ENCODE measurements at regions not wholly inside any gene's neighbourhood (a gene's known extent, or its start where the extent isn't known, plus 50 kb on each side); places are given as distances from the start of the nearest gene placed in this dataset.

DNA sequence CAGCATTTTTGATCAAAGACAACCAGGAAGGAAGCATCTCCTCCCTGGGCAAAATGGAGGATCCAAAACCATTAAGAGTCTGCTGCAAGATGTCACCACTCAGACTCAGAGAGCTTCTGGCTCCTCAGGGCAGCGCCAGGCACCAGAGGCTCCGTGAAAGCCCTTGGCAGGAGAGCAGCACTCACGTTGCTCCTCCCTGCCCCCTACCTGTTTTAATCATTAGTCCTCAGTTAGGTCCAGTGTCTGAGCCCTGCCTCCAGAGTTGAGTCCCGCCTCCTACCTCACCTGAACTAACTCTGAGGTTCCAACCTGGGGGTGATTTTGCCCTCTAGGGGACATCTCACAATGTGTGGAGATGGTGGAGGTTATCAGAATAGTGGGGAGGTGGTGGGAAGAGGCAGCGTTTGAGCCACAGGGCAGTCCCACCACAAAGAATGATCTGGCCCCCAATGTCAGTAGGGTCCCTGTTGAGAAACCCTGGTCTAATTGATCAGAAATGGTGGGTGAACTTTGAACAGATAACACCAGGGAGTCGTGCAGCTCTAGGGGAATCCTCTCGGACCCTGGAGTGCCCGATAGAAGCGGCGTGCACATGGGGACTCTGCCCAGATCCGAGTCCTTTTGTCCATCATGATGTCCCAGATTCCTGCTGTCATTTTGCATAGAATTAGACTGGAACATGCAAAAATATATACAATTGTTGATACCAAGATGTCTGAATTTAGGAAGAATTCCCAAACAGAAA lies 156.7 kb upstream of the DIO3 start:
- Histone ChIP-seq H4K20me1 (ENCODE audit: insufficient read depth, low read length) (no peaks in the 10 kb centered on the region), H3K36me3 (replicated peaks; ENCODE audit: insufficient read depth, low read length) (no peaks in the 10 kb centered on the region), H3K4me2 (ENCODE audit: low read depth, low read length) (no peak overlapping the region), H3K4me3 (ENCODE audit: low read length) (no peak overlapping the region), H3K27ac (ENCODE audit: low read length) (no peak overlapping the region), H3K4me1 (ENCODE audit: low read length) (no peaks in the 10 kb centered on the region), H3K9me2 (replicated peaks; ENCODE audit: insufficient read depth, low read length) (no peaks in the 10 kb centered on the region), H3K9ac (ENCODE audit: low read length) (no peak overlapping the region), H3K9me3 (replicated peaks; ENCODE audit: insufficient read depth, low read length) (no peaks in the 10 kb centered on the region), H3K79me2 (ENCODE audit: low read length) (no peaks in the 10 kb centered on the region), H3K27me3 (replicated peaks; ENCODE audit: insufficient read depth, low read length) (peaks cover 32% of the 10 kb centered on the region), H2AFZ (ENCODE audit: low read length) (no peak overlapping the region), H3F3A (ENCODE audit: insufficient read depth, low read length) (no peaks in the 10 kb centered on the region)
- no peak for TF ChIP-seq EZH2phosphoT487 (IDR thresholded peaks at IDR 0.05; ENCODE audit: low read length)
- DNase-seq, result no peak

DNA sequence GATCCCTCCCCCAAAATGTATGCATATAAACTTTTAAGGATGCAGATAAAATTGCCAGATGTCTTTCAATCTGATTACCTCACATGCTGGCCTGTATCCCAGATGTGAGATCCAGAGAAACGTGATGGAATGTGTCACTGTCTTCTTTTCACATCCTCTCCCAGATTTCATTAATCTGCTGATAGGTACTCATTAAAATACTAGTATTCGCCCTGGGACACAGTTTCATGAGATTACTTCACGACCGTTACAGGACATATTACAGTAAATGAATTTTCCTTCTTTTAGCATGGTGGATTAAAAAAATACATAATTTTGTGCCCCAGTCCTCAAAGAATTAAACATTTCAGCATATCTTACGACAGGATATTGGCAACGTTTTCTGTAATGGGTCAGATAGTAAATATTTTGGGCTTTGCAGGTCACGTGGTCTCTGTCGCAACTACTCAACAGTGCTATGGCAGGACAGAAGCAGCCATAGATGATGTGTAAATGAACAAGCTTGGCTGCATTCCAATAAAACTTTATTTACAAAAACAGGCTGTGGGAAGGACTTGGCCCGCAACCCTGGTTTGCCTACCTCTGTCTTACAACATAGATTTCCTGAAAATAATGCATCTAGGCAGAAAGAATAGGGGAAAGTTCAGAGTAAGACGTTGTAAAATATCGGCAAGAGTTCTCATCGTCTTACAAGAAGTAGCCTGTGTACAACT lies 156.0 kb upstream of the DIO3 start:
- no peaks in the 10 kb centered on the region for H3K36me3 ChIP-seq (replicated peaks; ENCODE audit: insufficient read depth, low read length)
- H2AFZ ChIP-seq (ENCODE audit: low read length), result no peak overlapping the region
- H3K9me3 ChIP-seq (replicated peaks; ENCODE audit: insufficient read depth, low read length), result no peaks in the 10 kb centered on the region
- no peak overlapping the region for H3K4me2 ChIP-seq (ENCODE audit: low read depth, low read length)
- no peaks in the 10 kb centered on the region for H3K79me2 ChIP-seq (ENCODE audit: low read length)
- H3K9me2 ChIP-seq (replicated peaks; ENCODE audit: insufficient read depth, low read length), result no peaks in the 10 kb centered on the region
- no peak overlapping the region for H3K4me3 ChIP-seq (ENCODE audit: low read length)
- TF ChIP-seq EZH2phosphoT487 (IDR thresholded peaks at IDR 0.05; ENCODE audit: low read length) (no peak), EZH2 (optimal IDR thresholded peaks at IDR 0.05; ENCODE audit: low read depth, low read length) (no peak)
- TF ChIP-seq, protein P1, sequence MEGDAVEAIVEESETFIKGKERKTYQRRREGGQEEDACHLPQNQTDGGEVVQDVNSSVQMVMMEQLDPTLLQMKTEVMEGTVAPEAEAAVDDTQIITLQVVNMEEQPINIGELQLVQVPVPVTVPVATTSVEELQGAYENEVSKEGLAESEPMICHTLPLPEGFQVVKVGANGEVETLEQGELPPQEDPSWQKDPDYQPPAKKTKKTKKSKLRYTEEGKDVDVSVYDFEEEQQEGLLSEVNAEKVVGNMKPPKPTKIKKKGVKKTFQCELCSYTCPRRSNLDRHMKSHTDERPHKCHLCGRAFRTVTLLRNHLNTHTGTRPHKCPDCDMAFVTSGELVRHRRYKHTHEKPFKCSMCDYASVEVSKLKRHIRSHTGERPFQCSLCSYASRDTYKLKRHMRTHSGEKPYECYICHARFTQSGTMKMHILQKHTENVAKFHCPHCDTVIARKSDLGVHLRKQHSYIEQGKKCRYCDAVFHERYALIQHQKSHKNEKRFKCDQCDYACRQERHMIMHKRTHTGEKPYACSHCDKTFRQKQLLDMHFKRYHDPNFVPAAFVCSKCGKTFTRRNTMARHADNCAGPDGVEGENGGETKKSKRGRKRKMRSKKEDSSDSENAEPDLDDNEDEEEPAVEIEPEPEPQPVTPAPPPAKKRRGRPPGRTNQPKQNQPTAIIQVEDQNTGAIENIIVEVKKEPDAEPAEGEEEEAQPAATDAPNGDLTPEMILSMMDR (IDR thresholded peaks at IDR 0.05; ENCODE audit: low read length), result no peak
- no peak for DNase-seq
- H3F3A ChIP-seq (ENCODE audit: insufficient read depth, low read length), result no peaks in the 10 kb centered on the region
- H3K4me1 ChIP-seq (ENCODE audit: low read length), result no peaks in the 10 kb centered on the region
- H4K20me1 ChIP-seq (ENCODE audit: insufficient read depth, low read length), result no peaks in the 10 kb centered on the region
- no peak overlapping the region for H3K9ac ChIP-seq (ENCODE audit: low read length)
- H3K27ac ChIP-seq (ENCODE audit: low read length), result no peak overlapping the region
- H3K27me3 ChIP-seq (replicated peaks; ENCODE audit: insufficient read depth, low read length), result peaks cover 38% of the 10 kb centered on the region

DNA sequence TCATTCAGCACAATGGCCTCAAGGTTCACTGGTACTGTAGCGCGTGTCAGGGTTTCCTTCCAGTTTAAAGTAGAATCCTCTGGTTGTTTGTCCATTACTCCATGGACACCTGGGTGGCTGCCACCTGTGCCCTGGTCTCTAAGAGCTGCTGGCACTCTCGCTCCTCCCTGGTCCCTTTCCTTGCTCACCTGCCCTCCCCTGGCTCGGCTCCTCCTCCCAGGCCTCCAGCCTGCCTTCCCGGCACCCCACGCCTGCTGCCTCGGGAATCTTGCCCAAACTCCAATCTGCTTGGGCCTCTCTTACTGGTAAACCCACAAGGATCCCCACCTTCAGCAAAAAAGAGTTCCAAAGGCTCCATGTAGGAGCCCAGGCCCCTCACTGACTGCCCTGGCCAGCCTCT lies 154.4 kb upstream of the DIO3 start:
- no peak for DNase-seq
- no peaks in the 10 kb centered on the region for H4K20me1 ChIP-seq (ENCODE audit: insufficient read depth, low read length)
- no peaks in the 10 kb centered on the region for H3K36me3 ChIP-seq (replicated peaks; ENCODE audit: insufficient read depth, low read length)
- H2AFZ ChIP-seq (ENCODE audit: low read length), result no peak overlapping the region
- no peaks in the 10 kb centered on the region for H3K79me2 ChIP-seq (ENCODE audit: low read length)
- no peaks in the 10 kb centered on the region for H3K4me1 ChIP-seq (ENCODE audit: low read length)
- H3F3A ChIP-seq (ENCODE audit: insufficient read depth, low read length), result no peaks in the 10 kb centered on the region
- TF ChIP-seq, protein P1 (IDR thresholded peaks at IDR 0.05; ENCODE audit: low read length), result no peak
- TF ChIP-seq EZH2phosphoT487 (IDR thresholded peaks at IDR 0.05; ENCODE audit: low read length), result no peak
- no peak for TF ChIP-seq EZH2 (optimal IDR thresholded peaks at IDR 0.05; ENCODE audit: low read depth, low read length)
- H3K27me3 ChIP-seq (replicated peaks; ENCODE audit: insufficient read depth, low read length), result peaks cover 45% of the 10 kb centered on the region
- no peaks in the 10 kb centered on the region for H3K9me3 ChIP-seq (replicated peaks; ENCODE audit: insufficient read depth, low read length)
- H3K4me2 ChIP-seq (ENCODE audit: low read depth, low read length), result no peak overlapping the region
- no peaks in the 10 kb centered on the region for H3K9me2 ChIP-seq (replicated peaks; ENCODE audit: insufficient read depth, low read length)
- no peak overlapping the region for H3K4me3 ChIP-seq (ENCODE audit: low read length)
- H3K27ac ChIP-seq (ENCODE audit: low read length), result no peak overlapping the region
- H3K9ac ChIP-seq (ENCODE audit: low read length), result no peak overlapping the region

DNA sequence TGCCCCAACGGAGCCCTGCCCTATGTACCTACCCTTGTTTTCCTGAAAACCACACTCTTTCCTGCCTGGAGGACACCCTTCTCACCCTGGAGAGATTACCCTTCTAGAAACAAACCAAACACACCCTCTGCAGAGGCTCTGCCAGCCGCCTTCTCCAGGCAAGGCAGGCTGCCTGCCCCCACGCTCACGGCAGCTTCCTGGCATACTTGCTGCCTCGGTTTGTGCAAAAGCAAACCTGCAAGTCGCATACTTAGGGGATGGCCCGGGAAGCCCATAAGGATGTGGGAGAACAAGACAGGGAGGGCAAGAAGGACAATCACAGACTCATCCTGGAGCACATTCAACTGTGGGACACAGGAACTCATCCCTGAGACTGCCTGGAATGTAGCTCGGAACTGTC lies 154.0 kb upstream of the DIO3 start:
- TF ChIP-seq EZH2 (optimal IDR thresholded peaks at IDR 0.05; ENCODE audit: low read depth, low read length) (no peak), EZH2phosphoT487 (IDR thresholded peaks at IDR 0.05; ENCODE audit: low read length) (no peak)
- TF ChIP-seq, protein P1 (IDR thresholded peaks at IDR 0.05; ENCODE audit: low read length), result no peak
- Histone ChIP-seq H3K9ac (ENCODE audit: low read length) (no peak overlapping the region), H4K20me1 (ENCODE audit: insufficient read depth, low read length) (no peaks in the 10 kb centered on the region), H3K9me2 (replicated peaks; ENCODE audit: insufficient read depth, low read length) (no peaks in the 10 kb centered on the region), H3K4me1 (ENCODE audit: low read length) (no peaks in the 10 kb centered on the region), H3K27ac (ENCODE audit: low read length) (no peak overlapping the region), H3K79me2 (ENCODE audit: low read length) (no peaks in the 10 kb centered on the region), H2AFZ (ENCODE audit: low read length) (no peak overlapping the region), H3K27me3 (replicated peaks; ENCODE audit: insufficient read depth, low read length) (peaks cover 48% of the 10 kb centered on the region), H3K4me3 (ENCODE audit: low read length) (no peak overlapping the region), H3F3A (ENCODE audit: insufficient read depth, low read length) (no peaks in the 10 kb centered on the region), H3K9me3 (replicated peaks; ENCODE audit: insufficient read depth, low read length) (no peaks in the 10 kb centered on the region), H3K36me3 (replicated peaks; ENCODE audit: insufficient read depth, low read length) (no peaks in the 10 kb centered on the region), H3K4me2 (ENCODE audit: low read depth, low read length) (no peak overlapping the region)
- no peak for DNase-seq

All from MM.1S (cell line).